IMR-90 (cell line): ENCODE measurements at regions not wholly inside any gene's neighbourhood (a gene's known extent, or its start where the extent isn't known, plus 50 kb on each side); places are given as distances from the start of the nearest gene placed in this dataset.

Experiments
- ATAC-seq: fragments of 200-7000 bp; cut with Tn5 transposase; 2 replicates; pipeline ENCODE4 v1.9.1; 2020; ENCODE audit warnings: low read depth, mild to moderate bottlenecking, moderate library complexity
- BruUV-seq: library from RNA; stranded (reverse); fragments of 400-500 nt; replicated peaks from 2 replicates; lab custom pipeline; 2021; lab: Mats Ljungman, UMichigan
- CTCF ChIA-PET: fragments of 300-600 bp; formaldehyde crosslinking; extraction: SDS; loops from one replicate; lab custom pipeline; 2021; ENCODE audit warnings: antibody characterized with exemption; lab: Yijun Ruan, JAX
- POLR2A ChIA-PET: fragments of 300-600 bp; sonication (Branson Sonifier 250); formaldehyde crosslinking; loops from one replicate; lab custom pipeline; 2022; ENCODE audit warnings: antibody characterized with exemption; ENCODE audit not compliant: unreplicated experiment; lab: Charles Lee
- DNase-seq: peaks from one replicate; pipeline ENCODE4 v3.0.0; 2013
- H2AFZ ChIP-seq: replicated peaks from 2 replicates; pipeline ENCODE3; 2013; ENCODE audit warnings: low read length, mild to moderate bottlenecking; ENCODE audit not compliant: poor library complexity
- H2AK5ac ChIP-seq: 2 replicates; pipeline ENCODE4 v1.6.1; 2013; ENCODE audit warnings: low read depth, low read length, inconsistent platforms
- H2AK9ac ChIP-seq: replicated peaks from 2 replicates; pipeline ENCODE3; 2013; ENCODE audit warnings: mild to moderate bottlenecking, low read depth, low read length, moderate library complexity; ENCODE audit not compliant: poor library complexity
- H2BK120ac ChIP-seq: 2 replicates; pipeline ENCODE4 v1.6.1; 2013; ENCODE audit warnings: low read depth, low read length, inconsistent platforms
- H2BK15ac ChIP-seq: 3 replicates; pipeline ENCODE4 v1.6.1; 2013; ENCODE audit warnings: low read depth, low read length, inconsistent platforms
- H2BK20ac ChIP-seq: 2 replicates; pipeline ENCODE4 v1.6.1; 2013; ENCODE audit warnings: low read depth, mild to moderate bottlenecking, inconsistent platforms, low read length, moderate library complexity
- H2BK5ac ChIP-seq: 2 replicates; pipeline ENCODE4 v1.6.1; 2013; ENCODE audit warnings: mild to moderate bottlenecking, low read depth, low read length, inconsistent platforms; ENCODE audit not compliant: poor library complexity, severe bottlenecking
- H3K14ac ChIP-seq: replicated peaks from 2 replicates; pipeline ENCODE4 v1.6.1; 2013; ENCODE audit warnings: low read depth, low read length, inconsistent platforms
- H3K18ac ChIP-seq: 2 replicates; pipeline ENCODE4 v1.6.1; 2013; ENCODE audit warnings: low read depth, low read length, control low read depth
- H3K23ac ChIP-seq: 2 replicates; pipeline ENCODE4 v1.6.1; 2013; ENCODE audit warnings: low read depth, low read length, inconsistent platforms
- H3K27ac ChIP-seq: 2 replicates; pipeline ENCODE4 v1.5.1; 2013; ENCODE audit warnings: mild to moderate bottlenecking, control low read depth, low read length; ENCODE audit not compliant: insufficient read depth
- H3K27me3 ChIP-seq: 2 replicates; pipeline ENCODE4 v1.6.1; 2013; ENCODE audit warnings: low read length; ENCODE audit not compliant: control insufficient read depth, insufficient read depth
- H3K36me3 ChIP-seq: 2 replicates; pipeline ENCODE4 v1.6.1; 2013; ENCODE audit warnings: low read length, mixed read lengths; ENCODE audit not compliant: control insufficient read depth, insufficient read depth
- H3K4ac ChIP-seq: 2 replicates; pipeline ENCODE4 v1.6.1; 2013; ENCODE audit warnings: low read depth, low read length, inconsistent platforms
- H3K4me1 ChIP-seq: 2 replicates; pipeline ENCODE4 v1.6.1; 2013; ENCODE audit warnings: low read length, mixed read lengths; ENCODE audit not compliant: control insufficient read depth, insufficient read depth
- H3K4me2 ChIP-seq: 2 replicates; pipeline ENCODE4 v1.6.1; 2013; ENCODE audit warnings: low read depth, mild to moderate bottlenecking, control low read depth, low read length, moderate library complexity
- H3K4me3 ChIP-seq: 2 replicates; pipeline ENCODE4 v1.5.1; 2013; ENCODE audit warnings: low read depth, mild to moderate bottlenecking, control low read depth, low read length, moderate library complexity; ENCODE audit not compliant: insufficient read depth
- H3K56ac ChIP-seq: 2 replicates; pipeline ENCODE4 v1.6.1; 2013; ENCODE audit warnings: low read length, inconsistent platforms; ENCODE audit not compliant: insufficient read depth; ENCODE audit errors: extremely low read depth
- H3K79me1 ChIP-seq, 2 experiments: 2 replicates each; pipeline ENCODE4 v1.6.1; 2013; ENCODE audit warnings: low read length in 2 of 2, inconsistent platforms in 1 of 2, low read depth in 1 of 2
- H3K9ac ChIP-seq: 2 replicates; pipeline ENCODE4 v1.6.1; 2013; ENCODE audit warnings: low read depth, low read length, control low read depth
- H3K9me1 ChIP-seq: 2 replicates; pipeline ENCODE4 v1.6.1; 2013; ENCODE audit warnings: low read length, inconsistent platforms; ENCODE audit not compliant: insufficient read depth
- H3K9me3 ChIP-seq: 2 replicates; pipeline ENCODE4 v1.6.1; 2013; ENCODE audit warnings: low read length; ENCODE audit not compliant: control insufficient read depth, insufficient read depth
- H4K20me1 ChIP-seq: 2 replicates; pipeline ENCODE4 v1.6.1; 2013; ENCODE audit warnings: low read length, inconsistent platforms; ENCODE audit not compliant: insufficient read depth
- H4K5ac ChIP-seq: 2 replicates; pipeline ENCODE4 v1.6.1; 2013; ENCODE audit warnings: mild to moderate bottlenecking, low read depth, low read length, control low read depth
- H4K8ac ChIP-seq, 2 experiments: 2 replicates each; pipeline ENCODE4 v1.6.1; 2013; ENCODE audit warnings: low read depth in 2 of 2, low read length in 2 of 2, control low read depth in 1 of 2, inconsistent platforms in 1 of 2
- H4K91ac ChIP-seq: 2 replicates; pipeline ENCODE4 v1.6.1; 2013; ENCODE audit warnings: low read depth, low read length, inconsistent platforms; ENCODE audit not compliant: insufficient read depth
- CEBPB ChIP-seq: IDR thresholded peaks from 2 replicates; pipeline ENCODE4 v1.6.1; 2012; ENCODE audit warnings: low read depth, low read length, improper control_type of control experiment
- CHD1 ChIP-seq: IDR thresholded peaks from 2 replicates; pipeline ENCODE4 v1.6.1; 2012; ENCODE audit warnings: low read depth, low read length, improper control_type of control experiment
- MAZ ChIP-seq: IDR thresholded peaks from 2 replicates; pipeline ENCODE4 v1.6.1; 2012; ENCODE audit warnings: low read depth, mild to moderate bottlenecking, low read length, improper control_type of control experiment, moderate library complexity, borderline replicate concordance
- POLR2A ChIP-seq: IDR thresholded peaks from 2 replicates; pipeline ENCODE4 v1.6.1; 2012; ENCODE audit warnings: mild to moderate bottlenecking, low read depth, low read length
- RCOR1 ChIP-seq: IDR thresholded peaks from 2 replicates; pipeline ENCODE4 v1.6.1; 2012; ENCODE audit warnings: mild to moderate bottlenecking, low read length, improper control_type of control experiment; ENCODE audit not compliant: insufficient replicate concordance
- WGBS, 2 experiments: methylation state at CpG; one replicate each; pipeline versions ENCODE4 v1.1.5 to v1.1.7; 2013; ENCODE audit warnings: missing lambda C conversion rate in 2 of 2; ENCODE audit not compliant: insufficient read length in 1 of 2; ENCODE audit errors: extremely low coverage in 2 of 2; 5-methylcytosine and 5-hydroxymethylcytosine counted together
- dilution Hi-C: fragments of 300-500 bp; cut with HindIII; formaldehyde crosslinking; loops from one replicate; pipeline ENCODE4 v1.14.3; 2018; ENCODE audit warnings: low sequenced_read_pairs; ENCODE audit not compliant: unreplicated experiment
- in situ Hi-C: fragments of 300-500 bp; cut with MboI; formaldehyde crosslinking; loops from 3 replicates; pipeline ENCODE4 v1.14.3; 2019; ENCODE audit warnings: low sequenced_read_pairs, inconsistent platforms, mixed read lengths
- intact Hi-C: fragments of 100-400 bp; cut with micrococcal nuclease; formaldehyde crosslinking; loops from 2 replicates; pipeline ENCODE4 v1.10.0; 2022
- TF ChIP-seq, protein P1 (sequence below): fragments of 150-350 bp; IDR thresholded peaks from 2 replicates; pipeline ENCODE4 v1.6.1; 2016; ENCODE audit warnings: low read depth, mild to moderate bottlenecking, low read length, moderate library complexity, borderline replicate concordance
- TF ChIP-seq, protein P2 (sequence below): conservative IDR thresholded peaks from 2 replicates; pipeline ENCODE4 v1.5.1; 2012; ENCODE audit warnings: mild to moderate bottlenecking, low read depth, low read length, improper control_type of control experiment

DNA sequence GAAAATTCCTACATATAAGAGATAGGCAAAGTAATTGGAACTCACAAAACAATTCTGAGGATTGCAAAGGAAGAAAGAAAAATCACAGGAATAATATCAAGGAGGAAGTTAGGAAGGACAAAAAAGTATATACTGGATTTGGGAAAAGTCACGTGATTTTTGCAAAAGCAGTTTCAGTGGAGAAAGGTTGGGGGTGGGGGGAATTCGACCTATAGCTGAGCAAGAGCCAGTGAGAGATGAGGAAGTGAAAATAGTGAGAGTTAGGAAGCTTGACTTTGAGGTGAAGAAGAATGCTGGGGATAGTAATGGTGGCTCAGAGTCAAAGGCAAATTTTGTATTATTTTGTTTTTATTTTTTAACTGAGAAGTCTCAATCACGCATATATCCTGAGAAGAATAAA, 438.0 kb upstream of the PMFBP1 start:
- Histone ChIP-seq H3K4me2 (no peak overlapping the region), H2BK20ac (no peak overlapping the region), H3K36me3 (no peaks in the 10 kb centered on the region), H2BK15ac (no peak overlapping the region), H3K27me3 (no peaks in the 10 kb centered on the region), H2BK5ac (no peak overlapping the region), H4K8ac (no peak overlapping the region), H3K23ac (no peak overlapping the region), H2AK9ac (no peak overlapping the region), H3K4me1 (no peaks in the 10 kb centered on the region), H3K9ac (no peak overlapping the region), H4K20me1 (no peaks in the 10 kb centered on the region), H2AFZ (no peak overlapping the region), H4K5ac (no peak overlapping the region), H3K14ac (no peak overlapping the region), H2BK120ac (no peak overlapping the region), H3K79me1 (no peaks in the 10 kb centered on the region), H3K4ac (no peak overlapping the region), H4K91ac (no peak overlapping the region), H3K4me3 (no peak overlapping the region), H3K27ac (no peak overlapping the region), H2AK5ac (no peak overlapping the region), H3K18ac (no peak overlapping the region), H3K56ac (no peak overlapping the region), H3K9me1 (no peaks in the 10 kb centered on the region), H3K9me3 (no peaks in the 10 kb centered on the region)
- ATAC-seq = no peak
- no TSS peak for BruUV-seq
- TF ChIP-seq CHD1 = no peak
- TF ChIP-seq CEBPB = no peak
- TF ChIP-seq POLR2A = no peak
- TF ChIP-seq MAZ = no peak
- no peak for TF ChIP-seq RCOR1
- TF ChIP-seq, protein P1, sequence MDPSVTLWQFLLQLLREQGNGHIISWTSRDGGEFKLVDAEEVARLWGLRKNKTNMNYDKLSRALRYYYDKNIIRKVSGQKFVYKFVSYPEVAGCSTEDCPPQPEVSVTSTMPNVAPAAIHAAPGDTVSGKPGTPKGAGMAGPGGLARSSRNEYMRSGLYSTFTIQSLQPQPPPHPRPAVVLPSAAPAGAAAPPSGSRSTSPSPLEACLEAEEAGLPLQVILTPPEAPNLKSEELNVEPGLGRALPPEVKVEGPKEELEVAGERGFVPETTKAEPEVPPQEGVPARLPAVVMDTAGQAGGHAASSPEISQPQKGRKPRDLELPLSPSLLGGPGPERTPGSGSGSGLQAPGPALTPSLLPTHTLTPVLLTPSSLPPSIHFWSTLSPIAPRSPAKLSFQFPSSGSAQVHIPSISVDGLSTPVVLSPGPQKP = no peak
- TF ChIP-seq, protein P2, sequence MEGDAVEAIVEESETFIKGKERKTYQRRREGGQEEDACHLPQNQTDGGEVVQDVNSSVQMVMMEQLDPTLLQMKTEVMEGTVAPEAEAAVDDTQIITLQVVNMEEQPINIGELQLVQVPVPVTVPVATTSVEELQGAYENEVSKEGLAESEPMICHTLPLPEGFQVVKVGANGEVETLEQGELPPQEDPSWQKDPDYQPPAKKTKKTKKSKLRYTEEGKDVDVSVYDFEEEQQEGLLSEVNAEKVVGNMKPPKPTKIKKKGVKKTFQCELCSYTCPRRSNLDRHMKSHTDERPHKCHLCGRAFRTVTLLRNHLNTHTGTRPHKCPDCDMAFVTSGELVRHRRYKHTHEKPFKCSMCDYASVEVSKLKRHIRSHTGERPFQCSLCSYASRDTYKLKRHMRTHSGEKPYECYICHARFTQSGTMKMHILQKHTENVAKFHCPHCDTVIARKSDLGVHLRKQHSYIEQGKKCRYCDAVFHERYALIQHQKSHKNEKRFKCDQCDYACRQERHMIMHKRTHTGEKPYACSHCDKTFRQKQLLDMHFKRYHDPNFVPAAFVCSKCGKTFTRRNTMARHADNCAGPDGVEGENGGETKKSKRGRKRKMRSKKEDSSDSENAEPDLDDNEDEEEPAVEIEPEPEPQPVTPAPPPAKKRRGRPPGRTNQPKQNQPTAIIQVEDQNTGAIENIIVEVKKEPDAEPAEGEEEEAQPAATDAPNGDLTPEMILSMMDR = no peak
- WGBS, 2 experiments = 70% methylated on average over 2 of the region's 3 CpGs; no CpG with 5 or more reads in 1 of the 2 experiments
- dilution Hi-C loops = no loop called here
- DNase-seq = no peak
- intact Hi-C loops = no loop called here
- in situ Hi-C loops = no loop called here
- ChIA-PET CTCF (no interaction called here), POLR2A (no interaction called here)
